ENCODE measurements at regions not wholly inside any gene's neighbourhood (a gene's known extent, or its start where the extent isn't known, plus 50 kb on each side); places are given as distances from the start of the nearest gene placed in this dataset.

- Histone ChIP-seq H3K4me1 (ENCODE audit: control insufficient read depth in 2 of 2, insufficient read depth in 2 of 2, low read length in 2 of 2) (no peaks in the 10 kb centered on the region), H4K20me1 (ENCODE audit: control insufficient read depth, insufficient read depth, low read length, poor library complexity, severe bottlenecking) (peaks cover 34% of the 10 kb centered on the region), H3K79me2 (ENCODE audit: control insufficient read depth, insufficient read depth, low read length) (peaks cover 56% of the 10 kb centered on the region), H2AFZ (ENCODE audit: insufficient read depth, low read depth, low read length, poor library complexity, severe bottlenecking) (no peak overlapping the region), H3K9me3 (ENCODE audit: control extremely low read depth in 1 of 3, control insufficient read depth in 2 of 3, insufficient read depth in 1 of 3, low read length in 2 of 3) (peaks cover 1 to 28% (median 15%) of the 10 kb centered on the region in 3 donors), H3K27me3 (replicated peaks in 1 of 4; ENCODE audit: control extremely low read depth in 1 of 4, control insufficient read depth in 3 of 4, insufficient read depth in 4 of 4, low read length in 3 of 4) (no peaks in the 10 kb centered on the region), H3K27ac (ENCODE audit: low read length in 2 of 2) (no peak overlapping the region), H3K4me3 (ENCODE audit: control extremely low read depth in 1 of 5, extremely low read depth in 1 of 5, insufficient read depth in 1 of 5, low read depth in 2 of 5, low read length in 4 of 5) (no peak overlapping the region), H3K9ac (ENCODE audit: low read length) (no peak overlapping the region), H3K4me2 (replicated peaks; ENCODE audit: low read depth, low read length, poor library complexity, severe bottlenecking) (no peak overlapping the region), H3K36me3 (replicated peaks in 1 of 2; ENCODE audit: control extremely low read depth in 1 of 2, control insufficient read depth in 1 of 2, extremely low read depth in 1 of 2, insufficient read depth in 2 of 2, low read length in 1 of 2) (peaks cover 0 to 18% of the 10 kb centered on the region in 2 experiments)
- ChIA-PET POLR2A (no interaction called here), CTCF (no interaction called here)
- ATAC-seq (ENCODE audit: low read depth) (no peak), DNase-seq (no peak)
- H3K4me3 Mint-ChIP-seq = no peak overlapping the region
- WGBS (ENCODE audit: insufficient coverage) = 100% methylated on average over 13 of the region's 18 CpGs
- intact Hi-C loops (cut with micrococcal nuclease) = no loop called here
- no peak overlapping the region for H3K27ac Mint-ChIP-seq
- peaks cover 9% of the 10 kb centered on the region for H3K9me3 Mint-ChIP-seq (ENCODE audit: insufficient read depth)
- H3K27me3 Mint-ChIP-seq = no peaks in the 10 kb centered on the region
- no peaks in the 10 kb centered on the region for H3K4me1 Mint-ChIP-seq
- TF ChIP-seq CTCF (IDR thresholded peaks at IDR 0.05) (no peak), EZH2 (IDR thresholded peaks at IDR 0.05; ENCODE audit: borderline replicate concordance, insufficient read depth, low read depth, low read length, poor library complexity, severe bottlenecking) (no peak)
Measured at GRCh38 chr22:49606562-49607290, 220.9 kb downstream of the BRD1 start.

- peaks cover 42% of the 10 kb centered on the region for H4K20me1 ChIP-seq (ENCODE audit: control insufficient read depth, insufficient read depth, low read length, poor library complexity, severe bottlenecking)
- Mint-ChIP-seq H3K4me1 (no peaks in the 10 kb centered on the region), H3K9me3 (ENCODE audit: insufficient read depth) (peaks cover 9% of the 10 kb centered on the region), H3K27me3 (no peaks in the 10 kb centered on the region), H3K4me3 (no peak overlapping the region), H3K27ac (no peak overlapping the region)
- H3K27ac ChIP-seq (ENCODE audit: low read length in 2 of 2) = no peak overlapping the region
- H3K9ac ChIP-seq (ENCODE audit: low read length) = no peak overlapping the region
- H3K4me2 ChIP-seq (replicated peaks; ENCODE audit: low read depth, low read length, poor library complexity, severe bottlenecking) = no peak overlapping the region
- ATAC-seq (ENCODE audit: low read depth) = no peak
- H3K4me1 ChIP-seq (ENCODE audit: control insufficient read depth in 2 of 2, insufficient read depth in 2 of 2, low read length in 2 of 2) = no peaks in the 10 kb centered on the region
- no peak for TF ChIP-seq EZH2 (IDR thresholded peaks at IDR 0.05; ENCODE audit: borderline replicate concordance, insufficient read depth, low read depth, low read length, poor library complexity, severe bottlenecking)
- TF ChIP-seq CTCF (IDR thresholded peaks at IDR 0.05) = no peak
- H3K79me2 ChIP-seq (ENCODE audit: control insufficient read depth, insufficient read depth, low read length) = peaks cover 69% of the 10 kb centered on the region
- H3K4me3 ChIP-seq (ENCODE audit: control extremely low read depth in 1 of 5, extremely low read depth in 1 of 5, insufficient read depth in 1 of 5, low read depth in 2 of 5, low read length in 4 of 5) = no peak overlapping the region
- no peaks in the 10 kb centered on the region for H3K27me3 ChIP-seq (replicated peaks in 1 of 4; ENCODE audit: control extremely low read depth in 1 of 4, control insufficient read depth in 3 of 4, insufficient read depth in 4 of 4, low read length in 3 of 4)
- intact Hi-C loops (cut with micrococcal nuclease) = no loop called here
- H3K36me3 ChIP-seq (replicated peaks in 1 of 2; ENCODE audit: control extremely low read depth in 1 of 2, control insufficient read depth in 1 of 2, extremely low read depth in 1 of 2, insufficient read depth in 2 of 2, low read length in 1 of 2) = peaks cover 0 to 18% of the 10 kb centered on the region in 2 experiments
- no peak for DNase-seq
- CTCF ChIA-PET = no interaction called here
- POLR2A ChIA-PET = no interaction called here
- WGBS (ENCODE audit: insufficient coverage) = 100% methylated on average over 2 of the region's 3 CpGs
- H3K9me3 ChIP-seq (ENCODE audit: control extremely low read depth in 1 of 3, control insufficient read depth in 2 of 3, insufficient read depth in 1 of 3, low read length in 2 of 3) = peaks cover 1 to 28% (median 15%) of the 10 kb centered on the region in 3 donors
- no peak overlapping the region for H2AFZ ChIP-seq (ENCODE audit: insufficient read depth, low read depth, low read length, poor library complexity, severe bottlenecking)
Measured at GRCh38 chr22:49604732-49605302, 222.9 kb downstream of the BRD1 start.
